ENCODE measurements at regions not wholly inside any gene's neighbourhood (a gene's known extent, or its start where the extent isn't known, plus 50 kb on each side); places are given as distances from the start of the nearest gene placed in this dataset.

DNA sequence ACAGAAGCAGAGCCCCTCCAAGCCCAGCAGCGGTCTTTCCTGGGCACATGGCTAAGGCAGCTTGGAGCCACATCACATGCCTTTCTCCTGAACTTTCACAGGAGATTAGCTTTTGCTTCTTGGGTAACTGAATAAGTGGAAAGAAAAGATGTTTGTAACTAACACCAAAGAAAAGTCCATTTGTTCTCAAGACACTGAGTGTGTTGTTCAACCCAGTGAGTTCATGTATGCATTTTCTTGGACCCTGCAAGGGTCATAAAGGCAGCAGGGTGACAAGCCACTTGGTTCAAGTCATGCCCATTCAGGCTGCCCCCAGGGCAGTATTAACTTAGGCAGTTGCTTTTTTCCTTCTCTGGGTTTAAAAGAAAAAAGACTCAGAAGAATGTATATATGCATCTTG is 203.4 kb downstream of the FAM76B start:
- no peaks in the 10 kb centered on the region for H3K9me3 ChIP-seq
- H3K4me3 ChIP-seq, result no peak overlapping the region
- intact Hi-C loops (cut with DNase I), result no loop called here
- H3K27ac ChIP-seq, result no peak overlapping the region
- TF ChIP-seq, protein P1, sequence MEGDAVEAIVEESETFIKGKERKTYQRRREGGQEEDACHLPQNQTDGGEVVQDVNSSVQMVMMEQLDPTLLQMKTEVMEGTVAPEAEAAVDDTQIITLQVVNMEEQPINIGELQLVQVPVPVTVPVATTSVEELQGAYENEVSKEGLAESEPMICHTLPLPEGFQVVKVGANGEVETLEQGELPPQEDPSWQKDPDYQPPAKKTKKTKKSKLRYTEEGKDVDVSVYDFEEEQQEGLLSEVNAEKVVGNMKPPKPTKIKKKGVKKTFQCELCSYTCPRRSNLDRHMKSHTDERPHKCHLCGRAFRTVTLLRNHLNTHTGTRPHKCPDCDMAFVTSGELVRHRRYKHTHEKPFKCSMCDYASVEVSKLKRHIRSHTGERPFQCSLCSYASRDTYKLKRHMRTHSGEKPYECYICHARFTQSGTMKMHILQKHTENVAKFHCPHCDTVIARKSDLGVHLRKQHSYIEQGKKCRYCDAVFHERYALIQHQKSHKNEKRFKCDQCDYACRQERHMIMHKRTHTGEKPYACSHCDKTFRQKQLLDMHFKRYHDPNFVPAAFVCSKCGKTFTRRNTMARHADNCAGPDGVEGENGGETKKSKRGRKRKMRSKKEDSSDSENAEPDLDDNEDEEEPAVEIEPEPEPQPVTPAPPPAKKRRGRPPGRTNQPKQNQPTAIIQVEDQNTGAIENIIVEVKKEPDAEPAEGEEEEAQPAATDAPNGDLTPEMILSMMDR (IDR thresholded peaks at IDR 0.05), result no peak
- H3K4me1 ChIP-seq, result no peaks in the 10 kb centered on the region
- WGBS, 2 donors, result 92 to 96% methylated on average over 1 of the region's 1 CpG
- no peaks in the 10 kb centered on the region for H3K27me3 ChIP-seq
- DNase-seq (no peak), ATAC-seq (no peak)
- no peaks in the 10 kb centered on the region for H3K36me3 ChIP-seq

DNA sequence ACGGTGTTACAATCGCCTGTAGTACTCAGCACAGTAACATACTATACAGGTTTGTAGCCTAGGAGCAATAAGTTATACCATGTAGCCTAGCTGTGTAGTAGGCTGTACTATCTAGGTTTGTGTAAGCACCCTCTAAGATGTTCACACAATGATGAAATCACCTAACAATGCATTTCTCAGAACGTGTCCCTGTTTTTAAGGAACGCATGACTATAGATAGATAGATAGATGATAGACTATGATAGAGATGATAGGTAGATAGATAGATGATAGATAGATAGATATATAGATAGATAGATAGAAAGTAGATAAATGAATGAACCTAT is 203.9 kb downstream of the FAM76B start:
- no peak overlapping the region for H3K27ac ChIP-seq
- H3K9me3 ChIP-seq, result no peaks in the 10 kb centered on the region
- 66 to 75% methylated on average over 4 of the region's 4 CpGs for WGBS, 2 donors
- TF ChIP-seq, protein P1 (IDR thresholded peaks at IDR 0.05), result no peak
- H3K36me3 ChIP-seq, result no peaks in the 10 kb centered on the region
- H3K27me3 ChIP-seq, result no peaks in the 10 kb centered on the region
- no peak overlapping the region for H3K4me3 ChIP-seq
- H3K4me1 ChIP-seq, result no peaks in the 10 kb centered on the region
- no peak for ATAC-seq
- intact Hi-C loops (cut with DNase I), result no loop called here
- DNase-seq, result no peak

GRCh38 chr11:95585069-95585751 is 204.4 kb downstream of the FAM76B start:
- TF ChIP-seq, protein P1 (IDR thresholded peaks at IDR 0.05), result no peak

DNA sequence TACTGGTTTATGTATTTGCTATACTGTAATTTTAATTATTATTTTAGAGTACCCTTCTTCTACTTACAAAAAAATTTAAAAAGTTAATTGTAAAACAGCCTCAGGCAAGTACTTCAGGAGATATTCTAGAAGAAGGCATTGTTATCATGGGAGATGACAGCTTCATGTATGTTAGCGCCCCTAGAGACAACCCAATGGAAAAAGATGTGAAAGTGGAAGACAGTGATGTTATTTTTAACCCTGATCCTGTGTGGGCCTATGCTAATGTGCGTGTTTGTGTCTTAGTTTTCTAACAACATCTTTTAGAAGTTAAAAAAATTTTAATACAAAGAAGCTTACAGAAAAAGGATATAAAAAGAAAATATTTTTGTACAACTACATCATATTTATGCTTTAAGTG is 205.0 kb downstream of the FAM76B start:
- TF ChIP-seq, protein P1 (IDR thresholded peaks at IDR 0.05), result peak in 1 of 9 donors; percentile 10
- ATAC-seq, result no peak
- peaks cover 0 to 2% (median 0%) of the 10 kb centered on the region in 11 donors for H3K9me3 ChIP-seq
- H3K27me3 ChIP-seq, result no peaks in the 10 kb centered on the region
- no peak overlapping the region for H3K4me3 ChIP-seq
- 59 to 62% methylated on average over 2 of the region's 2 CpGs for WGBS, 2 donors
- intact Hi-C loops (cut with DNase I), result no loop called here
- no peaks in the 10 kb centered on the region for H3K4me1 ChIP-seq
- no peaks in the 10 kb centered on the region for H3K36me3 ChIP-seq
- no peak for DNase-seq
- H3K27ac ChIP-seq, result no peak overlapping the region

More at GRCh38 chr11:95585069-95585751, 204.4 kb downstream of the FAM76B start:
- 91 to 94% methylated on average over 3 of the region's 3 CpGs for WGBS, 2 donors
- intact Hi-C loops (cut with DNase I), result no loop called here
- Histone ChIP-seq H3K27me3 (no peaks in the 10 kb centered on the region), H3K9me3 (peaks cover 0 to 1% (median 0%) of the 10 kb centered on the region in 11 donors), H3K4me1 (no peaks in the 10 kb centered on the region), H3K4me3 (no peak overlapping the region), H3K36me3 (no peaks in the 10 kb centered on the region), H3K27ac (no peak overlapping the region)
- ATAC-seq (no peak), DNase-seq (no peak)
